ENCODE measurements at regions not wholly inside any gene's neighbourhood (a gene's known extent, or its start where the extent isn't known, plus 50 kb on each side); places are given as distances from the start of the nearest gene placed in this dataset.
"Not testable (repeated sequence)": the region's sequence is repeated elsewhere in the genome, so short reads cannot be mapped to it uniquely, and the experiment has no call there.

DNA sequence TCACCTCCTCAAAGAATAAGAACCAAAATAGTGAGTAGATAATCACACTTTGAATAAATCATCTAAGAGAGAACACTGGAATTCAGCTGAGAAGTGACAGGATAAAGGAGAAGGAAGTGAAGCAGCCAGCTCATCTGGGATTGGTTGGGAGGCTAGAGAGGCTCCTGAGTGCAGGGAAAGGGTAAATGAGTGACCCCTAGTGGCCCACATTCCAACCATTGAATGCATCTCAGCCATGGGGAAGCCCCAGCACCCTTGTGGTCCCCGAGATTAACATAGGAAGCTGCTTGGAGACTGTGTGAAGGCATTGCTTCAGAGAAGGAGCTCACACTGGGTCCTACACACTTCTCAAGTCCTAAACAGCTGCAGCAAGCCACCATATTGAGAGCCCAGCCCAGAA, 82.3 kb downstream of the JRKL start:
- H3K9ac ChIP-seq (ENCODE audit: low read depth in 1 of 3, low read length in 3 of 3) = no peak overlapping the region
- no peak overlapping the region for H3K27ac ChIP-seq (ENCODE audit: low read depth, low read length)
- H3K36me3 ChIP-seq (ENCODE audit: control insufficient read depth in 3 of 3, insufficient read depth in 3 of 3, low read length in 3 of 3) = no peaks in the 10 kb centered on the region
- peaks cover 0 to 3% (median 0%) of the 10 kb centered on the region in 3 donors for H3K9me3 ChIP-seq (ENCODE audit: control insufficient read depth in 3 of 3, low read length in 3 of 3)
- H3K4me3 ChIP-seq (ENCODE audit: low read length in 3 of 3) = no peak overlapping the region
- H3K4me1 ChIP-seq (ENCODE audit: control insufficient read depth in 3 of 3, insufficient read depth in 3 of 3, low read length in 3 of 3) = no peaks in the 10 kb centered on the region
- no peaks in the 10 kb centered on the region for H3K27me3 ChIP-seq (ENCODE audit: control insufficient read depth in 3 of 3, insufficient read depth in 3 of 3, low read length in 3 of 3)

DNA sequence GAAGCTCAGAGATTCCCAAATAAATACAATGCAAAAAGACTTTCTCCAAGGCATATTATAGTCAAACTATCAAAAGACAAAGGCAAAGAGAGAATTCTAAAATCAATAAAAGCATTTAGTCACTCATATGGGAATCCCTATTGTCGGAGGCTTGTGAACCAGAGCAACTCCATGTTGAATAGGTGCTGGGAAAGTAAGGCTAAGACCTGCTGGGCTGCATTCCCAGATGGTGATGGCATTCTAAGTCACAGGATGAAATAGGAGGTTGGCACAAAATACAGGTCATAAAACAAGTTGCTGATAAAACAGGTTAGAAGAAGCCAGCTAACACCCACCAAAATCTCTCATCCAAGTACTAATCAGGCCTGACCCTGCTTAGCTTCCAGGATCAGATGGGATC, 84.5 kb downstream of the JRKL start:
- no peak overlapping the region for H3K9ac ChIP-seq (ENCODE audit: low read depth in 1 of 3, low read length in 3 of 3)
- H3K4me3 ChIP-seq (ENCODE audit: low read length in 3 of 3) = no peak overlapping the region
- peaks cover 0 to 3% (median 0%) of the 10 kb centered on the region in 3 donors for H3K9me3 ChIP-seq (ENCODE audit: control insufficient read depth in 3 of 3, low read length in 3 of 3)
- H3K27ac ChIP-seq (ENCODE audit: low read depth, low read length) = no peak overlapping the region
- H3K4me1 ChIP-seq (ENCODE audit: control insufficient read depth in 3 of 3, insufficient read depth in 3 of 3, low read length in 3 of 3) = no peaks in the 10 kb centered on the region
- H3K36me3 ChIP-seq (ENCODE audit: control insufficient read depth in 3 of 3, insufficient read depth in 3 of 3, low read length in 3 of 3) = no peaks in the 10 kb centered on the region
- H3K27me3 ChIP-seq (ENCODE audit: control insufficient read depth in 3 of 3, insufficient read depth in 3 of 3, low read length in 3 of 3) = no peaks in the 10 kb centered on the region

DNA sequence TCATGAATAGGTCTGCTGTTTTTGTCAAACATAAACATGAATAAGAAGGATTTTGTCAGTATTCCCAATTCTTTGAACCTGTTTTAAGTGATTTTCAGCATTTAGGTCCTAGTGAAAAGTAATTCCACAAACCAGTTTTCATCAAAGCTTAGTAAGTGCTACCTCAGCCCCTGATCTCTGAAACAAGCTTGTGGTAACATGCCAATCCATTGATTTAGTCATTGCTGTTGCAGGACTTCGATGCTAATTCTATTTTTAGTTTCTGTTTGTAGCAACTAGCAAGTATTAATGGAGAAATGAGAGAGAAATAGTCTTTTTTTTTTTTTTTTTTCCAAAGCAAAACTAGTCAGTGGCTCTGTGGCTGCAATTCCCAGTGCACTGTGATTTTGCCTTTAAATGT, 91.4 kb downstream of the JRKL start:
- no peaks in the 10 kb centered on the region for H3K36me3 ChIP-seq (ENCODE audit: control insufficient read depth in 3 of 3, insufficient read depth in 3 of 3, low read length in 3 of 3)
- no peak overlapping the region for H3K27ac ChIP-seq (ENCODE audit: low read depth, low read length)
- H3K4me3 ChIP-seq (ENCODE audit: low read length in 3 of 3) = no peak overlapping the region
- no peaks in the 10 kb centered on the region for H3K27me3 ChIP-seq (ENCODE audit: control insufficient read depth in 3 of 3, insufficient read depth in 3 of 3, low read length in 3 of 3)
- H3K9me3 ChIP-seq (ENCODE audit: control insufficient read depth in 3 of 3, low read length in 3 of 3) = no peaks in the 10 kb centered on the region
- no peak overlapping the region for H3K9ac ChIP-seq (ENCODE audit: low read depth in 1 of 3, low read length in 3 of 3)
- H3K4me1 ChIP-seq (ENCODE audit: control insufficient read depth in 3 of 3, insufficient read depth in 3 of 3, low read length in 3 of 3) = no peaks in the 10 kb centered on the region

DNA sequence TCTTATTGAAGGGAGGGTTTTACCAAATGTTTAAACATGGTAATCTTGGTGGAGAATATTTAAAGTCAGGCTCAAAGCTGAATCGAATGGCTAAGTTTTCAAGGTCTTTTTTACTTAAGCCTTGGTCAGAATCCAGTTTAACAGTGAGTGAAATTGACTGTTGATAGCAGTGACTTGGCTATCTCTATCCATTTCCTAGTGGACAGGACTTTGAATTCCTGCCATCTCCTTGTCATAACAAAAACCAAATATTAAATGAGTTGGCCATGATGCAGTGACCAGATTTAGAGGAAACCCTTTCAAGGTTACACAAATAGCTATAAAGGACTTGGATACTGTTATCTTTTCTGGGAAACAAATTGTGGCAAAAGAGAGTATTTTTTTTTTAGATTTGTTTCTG, 92.0 kb downstream of the JRKL start:
- no peaks in the 10 kb centered on the region for H3K27me3 ChIP-seq (ENCODE audit: control insufficient read depth in 3 of 3, insufficient read depth in 3 of 3, low read length in 3 of 3)
- no peaks in the 10 kb centered on the region for H3K4me1 ChIP-seq (ENCODE audit: control insufficient read depth in 3 of 3, insufficient read depth in 3 of 3, low read length in 3 of 3)
- no peak overlapping the region for H3K9ac ChIP-seq (ENCODE audit: low read depth in 1 of 3, low read length in 3 of 3)
- H3K27ac ChIP-seq (ENCODE audit: low read depth, low read length) = no peak overlapping the region
- H3K36me3 ChIP-seq (ENCODE audit: control insufficient read depth in 3 of 3, insufficient read depth in 3 of 3, low read length in 3 of 3) = no peaks in the 10 kb centered on the region
- H3K4me3 ChIP-seq (ENCODE audit: low read length in 3 of 3) = no peak overlapping the region
- H3K9me3 ChIP-seq (ENCODE audit: control insufficient read depth in 3 of 3, low read length in 3 of 3) = no peaks in the 10 kb centered on the region

DNA sequence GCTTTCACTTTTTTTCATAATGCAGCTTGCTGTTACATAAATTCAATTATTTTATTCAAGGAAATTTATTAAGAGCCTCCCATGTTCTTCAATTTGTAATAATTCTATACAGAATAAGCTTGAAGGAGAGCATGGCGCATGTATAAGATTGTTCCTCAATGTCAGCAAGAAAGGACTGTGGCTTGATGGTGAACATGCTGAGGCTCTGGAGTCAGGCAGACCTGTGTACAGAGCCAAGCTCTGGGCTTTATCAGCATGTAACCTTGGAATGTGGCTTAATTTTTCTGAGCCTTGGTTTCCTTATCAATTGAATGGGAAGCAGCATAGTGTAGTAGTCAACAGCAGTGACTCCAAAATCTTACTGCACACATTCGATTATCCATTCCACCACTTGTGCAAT, 92.4 kb downstream of the JRKL start:
- H3K9ac ChIP-seq (ENCODE audit: low read depth in 1 of 3, low read length in 3 of 3) = no peak overlapping the region
- no peak overlapping the region for H3K27ac ChIP-seq (ENCODE audit: low read depth, low read length)

DNA sequence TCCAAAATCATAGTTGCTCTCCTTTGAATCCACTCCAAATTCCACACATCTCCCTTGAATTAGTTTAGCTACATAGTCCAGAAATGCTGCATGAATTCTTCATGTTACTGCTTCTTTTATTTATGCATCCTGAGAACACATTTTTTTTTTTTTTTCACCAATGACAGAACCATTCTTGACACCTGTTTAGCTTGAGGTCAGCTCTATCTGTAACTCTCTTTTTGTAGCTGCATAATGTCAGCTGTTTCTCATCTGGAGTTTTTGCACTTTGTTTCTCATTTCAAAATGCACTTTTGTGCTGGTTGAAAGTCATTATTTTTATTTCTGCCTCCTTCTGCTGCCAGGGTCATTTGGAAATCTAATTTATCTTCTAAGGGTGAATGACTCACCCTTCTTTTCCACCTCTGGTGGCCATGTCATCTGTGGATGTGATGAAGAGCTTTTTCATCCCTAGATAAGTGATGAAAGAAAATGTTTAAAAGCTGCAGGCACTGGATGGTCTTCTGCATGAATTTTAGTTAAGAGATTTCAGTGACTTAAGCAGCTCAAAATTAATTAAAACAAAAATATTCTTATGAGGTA, 93.7 kb downstream of the JRKL start:
- no peaks in the 10 kb centered on the region for H3K9me3 ChIP-seq (ENCODE audit: control insufficient read depth in 3 of 3, low read length in 3 of 3)

More for the DNA sequence above, 92.4 kb downstream of the JRKL start:
- no peaks in the 10 kb centered on the region for H3K27me3 ChIP-seq (ENCODE audit: control insufficient read depth in 3 of 3, insufficient read depth in 3 of 3, low read length in 3 of 3)
- H3K36me3 ChIP-seq (ENCODE audit: control insufficient read depth in 3 of 3, insufficient read depth in 3 of 3, low read length in 3 of 3) = no peaks in the 10 kb centered on the region
- no peaks in the 10 kb centered on the region for H3K4me1 ChIP-seq (ENCODE audit: control insufficient read depth in 3 of 3, insufficient read depth in 3 of 3, low read length in 3 of 3)
- no peaks in the 10 kb centered on the region for H3K9me3 ChIP-seq (ENCODE audit: control insufficient read depth in 3 of 3, low read length in 3 of 3)
- no peak overlapping the region for H3K4me3 ChIP-seq (ENCODE audit: low read length in 3 of 3)

DNA sequence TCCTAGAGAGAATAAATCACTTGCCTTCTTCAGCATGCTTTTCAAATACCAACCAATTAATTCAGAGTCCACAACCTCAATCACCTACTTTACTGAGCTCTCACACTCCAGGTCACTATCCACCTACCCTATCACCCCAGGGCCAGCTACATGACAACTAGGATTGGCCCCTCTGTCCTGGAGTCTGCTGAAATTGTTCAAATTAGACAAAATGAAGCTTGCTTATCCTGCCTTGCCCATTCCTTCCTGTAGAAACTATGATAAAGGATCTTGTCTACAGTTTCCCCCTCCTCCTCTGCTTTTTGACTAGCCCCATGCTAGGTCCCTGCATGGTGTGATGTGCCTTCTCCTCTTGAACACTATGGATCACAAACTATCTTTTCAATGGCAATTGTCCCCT, 94.5 kb downstream of the JRKL start:
- Histone ChIP-seq H3K4me1 (ENCODE audit: control insufficient read depth in 3 of 3, insufficient read depth in 3 of 3, low read length in 3 of 3) (no peaks in the 10 kb centered on the region), H3K9ac (ENCODE audit: low read depth in 1 of 3, low read length in 3 of 3) (no peak overlapping the region), H3K27me3 (ENCODE audit: control insufficient read depth in 3 of 3, insufficient read depth in 3 of 3, low read length in 3 of 3) (no peaks in the 10 kb centered on the region), H3K4me3 (ENCODE audit: low read length in 3 of 3) (no peak overlapping the region), H3K36me3 (ENCODE audit: control insufficient read depth in 3 of 3, insufficient read depth in 3 of 3, low read length in 3 of 3) (no peaks in the 10 kb centered on the region), H3K9me3 (ENCODE audit: control insufficient read depth in 3 of 3, low read length in 3 of 3) (no peaks in the 10 kb centered on the region), H3K27ac (ENCODE audit: low read depth, low read length) (no peak overlapping the region)

More for the DNA sequence above, 93.7 kb downstream of the JRKL start:
- no peaks in the 10 kb centered on the region for H3K4me1 ChIP-seq (ENCODE audit: control insufficient read depth in 3 of 3, insufficient read depth in 3 of 3, low read length in 3 of 3)
- H3K27ac ChIP-seq (ENCODE audit: low read depth, low read length) = no peak overlapping the region
- no peaks in the 10 kb centered on the region for H3K36me3 ChIP-seq (ENCODE audit: control insufficient read depth in 3 of 3, insufficient read depth in 3 of 3, low read length in 3 of 3)
- H3K4me3 ChIP-seq (ENCODE audit: low read length in 3 of 3) = no peak overlapping the region
- H3K27me3 ChIP-seq (ENCODE audit: control insufficient read depth in 3 of 3, insufficient read depth in 3 of 3, low read length in 3 of 3) = no peaks in the 10 kb centered on the region
- H3K9ac ChIP-seq (ENCODE audit: low read depth in 1 of 3, low read length in 3 of 3) = no peak overlapping the region

DNA sequence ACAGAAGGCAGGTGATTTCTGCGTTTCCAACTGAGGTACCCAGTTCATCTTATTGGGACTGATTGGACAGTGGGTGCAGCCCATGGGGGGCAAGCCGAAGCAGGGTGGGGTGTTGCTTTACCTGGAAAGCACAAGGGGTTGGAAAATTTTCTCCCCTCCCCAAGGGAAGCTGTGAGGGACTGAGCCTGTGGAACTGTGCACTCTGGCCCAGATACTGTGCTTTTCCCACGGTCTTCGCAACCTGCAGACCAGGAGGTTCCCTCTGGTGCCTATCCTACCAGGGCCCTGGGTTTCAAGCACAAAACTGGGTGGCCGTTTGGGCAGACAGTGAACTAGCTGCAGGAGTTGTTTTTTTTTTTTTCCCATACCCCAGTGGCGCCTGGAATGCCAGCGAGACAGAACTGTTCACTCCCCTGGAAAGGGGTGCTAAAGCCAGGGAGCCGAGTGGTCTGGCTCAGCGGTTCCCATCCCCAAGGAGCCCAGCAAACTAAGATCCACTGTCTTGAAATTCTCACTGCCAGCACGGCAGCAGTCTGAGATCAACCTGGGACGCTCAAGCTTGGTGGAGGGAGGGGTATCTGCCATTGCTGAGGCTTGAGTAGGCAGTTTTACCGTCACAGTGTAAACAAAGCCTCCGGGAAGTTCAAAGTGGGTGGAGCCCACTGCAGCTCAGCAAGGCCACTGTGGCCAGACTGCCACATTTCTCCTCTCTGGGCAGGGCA, 97.2 kb downstream of the JRKL start:
- no peak overlapping the region for H3K27ac ChIP-seq (ENCODE audit: low read depth, low read length)
- no peak overlapping the region for H3K9ac ChIP-seq (ENCODE audit: low read depth in 1 of 3, low read length in 3 of 3)
- no peaks in the 10 kb centered on the region for H3K9me3 ChIP-seq (ENCODE audit: control insufficient read depth in 3 of 3, low read length in 3 of 3)
- H3K4me3 ChIP-seq (ENCODE audit: low read length in 3 of 3) = no peak overlapping the region
- no peaks in the 10 kb centered on the region for H3K27me3 ChIP-seq (ENCODE audit: control insufficient read depth in 3 of 3, insufficient read depth in 3 of 3, low read length in 3 of 3)
- no peaks in the 10 kb centered on the region for H3K4me1 ChIP-seq (ENCODE audit: control insufficient read depth in 3 of 3, insufficient read depth in 3 of 3, low read length in 3 of 3)
- no peaks in the 10 kb centered on the region for H3K36me3 ChIP-seq (ENCODE audit: control insufficient read depth in 3 of 3, insufficient read depth in 3 of 3, low read length in 3 of 3)

DNA sequence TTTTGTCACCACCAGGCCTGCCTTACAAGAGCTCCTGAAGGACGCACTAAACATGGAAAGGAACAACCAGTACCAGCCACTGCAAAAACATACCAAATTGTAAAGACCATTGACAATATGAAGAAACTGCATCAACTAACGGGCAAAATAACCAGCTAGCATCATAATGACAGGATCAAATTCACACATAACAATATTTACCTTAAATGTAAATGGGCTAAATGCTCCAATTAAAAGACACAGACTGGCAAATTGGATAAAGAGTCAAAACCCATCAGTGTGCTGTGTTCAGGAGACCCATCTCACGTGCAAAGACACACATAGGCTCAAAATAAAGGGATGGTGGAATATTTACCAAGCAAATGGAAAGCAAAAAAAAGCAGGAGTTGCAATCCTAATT, 99.1 kb downstream of the JRKL start:
- not testable (repeated sequence) for H3K36me3 ChIP-seq (ENCODE audit: control insufficient read depth in 3 of 3, insufficient read depth in 3 of 3, low read length in 3 of 3); H3K27me3 ChIP-seq (ENCODE audit: control insufficient read depth in 3 of 3, insufficient read depth in 3 of 3, low read length in 3 of 3); H3K4me1 ChIP-seq (ENCODE audit: control insufficient read depth in 3 of 3, insufficient read depth in 3 of 3, low read length in 3 of 3); H3K27ac ChIP-seq (ENCODE audit: low read depth, low read length); H3K9me3 ChIP-seq (ENCODE audit: control insufficient read depth in 3 of 3, low read length in 3 of 3); H3K9ac ChIP-seq (ENCODE audit: low read depth in 1 of 3, low read length in 3 of 3); H3K4me3 ChIP-seq (ENCODE audit: low read length in 3 of 3)

DNA sequence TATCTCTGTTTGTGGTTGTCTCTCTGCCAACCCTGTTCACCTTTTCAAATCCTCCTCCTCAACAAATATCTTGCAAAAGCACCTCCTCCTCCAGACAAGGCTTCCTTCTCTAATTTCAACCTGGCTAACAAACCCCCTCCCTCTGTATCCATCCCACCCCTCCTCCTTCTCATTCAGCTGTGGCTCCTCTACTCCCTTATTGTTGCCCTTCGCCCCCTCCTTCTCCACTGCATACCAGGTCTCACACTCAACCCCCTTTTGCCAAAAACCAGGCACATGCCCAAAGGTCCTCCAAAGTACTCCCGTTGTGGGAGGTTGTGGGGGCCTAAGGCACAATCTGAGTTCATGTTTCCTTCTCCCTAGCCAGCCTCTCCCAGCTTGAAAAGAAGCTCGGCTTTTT, 110.6 kb downstream of the JRKL start:
- Histone ChIP-seq H3K27ac (ENCODE audit: low read depth, low read length) (no peak overlapping the region), H3K9ac (ENCODE audit: low read depth in 1 of 3, low read length in 3 of 3) (no peak overlapping the region), H3K27me3 (ENCODE audit: control insufficient read depth in 3 of 3, insufficient read depth in 3 of 3, low read length in 3 of 3) (no peaks in the 10 kb centered on the region), H3K4me1 (ENCODE audit: control insufficient read depth in 3 of 3, insufficient read depth in 3 of 3, low read length in 3 of 3) (no peaks in the 10 kb centered on the region), H3K36me3 (ENCODE audit: control insufficient read depth in 3 of 3, insufficient read depth in 3 of 3, low read length in 3 of 3) (no peaks in the 10 kb centered on the region), H3K9me3 (ENCODE audit: control insufficient read depth in 3 of 3, low read length in 3 of 3) (no peaks in the 10 kb centered on the region), H3K4me3 (ENCODE audit: low read length in 3 of 3) (no peak overlapping the region)

All from skeletal muscle tissue (tissue), 3 donors.